ENCODE measurements at regions not wholly inside any gene's neighbourhood (a gene's known extent, or its start where the extent isn't known, plus 50 kb on each side); places are given as distances from the start of the nearest gene placed in this dataset.
"Not testable (repeated sequence)": the region's sequence is repeated elsewhere in the genome, so short reads cannot be mapped to it uniquely, and the experiment has no call there.

GRCh38 chr4:174401471-174402130 lies 117.9 kb downstream of the CEP44 start:
- Histone ChIP-seq H3T11ph (ENCODE audit: low read length) (no peak overlapping the region), H3K4me2 (ENCODE audit: insufficient read depth, insufficient read length, low read length) (no peak overlapping the region), H3K27ac (ENCODE audit: insufficient read length, low read depth, low read length) (no peak overlapping the region), H2BK20ac (ENCODE audit: low read depth, low read length, poor library complexity, severe bottlenecking) (no peak overlapping the region), H2AK5ac (ENCODE audit: insufficient read length, low read length) (no peak overlapping the region), H3K56ac (ENCODE audit: insufficient read length, low read depth, low read length) (no peak overlapping the region), H3K14ac (ENCODE audit: insufficient read depth, low read length) (no peak overlapping the region), H3K79me2 (ENCODE audit: insufficient read depth, low read length) (no peaks in the 10 kb centered on the region), H3K27me3 (ENCODE audit: insufficient read depth, low read length) (no peaks in the 10 kb centered on the region), H3K23ac (ENCODE audit: insufficient read length, low read depth, low read length) (no peak overlapping the region), H3K4ac (ENCODE audit: low read depth, low read length) (no peak overlapping the region), H4K20me1 (ENCODE audit: control insufficient read depth, insufficient read depth, insufficient read length) (no peaks in the 10 kb centered on the region), H2BK5ac (ENCODE audit: insufficient read length, low read length) (no peak overlapping the region), H3K9me3 (ENCODE audit: control insufficient read depth, low read depth, low read length) (no peaks in the 10 kb centered on the region), H4K91ac (ENCODE audit: insufficient read length, low read depth, low read length) (no peak overlapping the region), H3K18ac (ENCODE audit: insufficient read length, low read depth, low read length) (no peak overlapping the region), H3K4me1 (ENCODE audit: insufficient read depth, low read length) (peaks cover 3% of the 10 kb centered on the region; the same call in 1 of the 2 replicates), H2BK12ac (ENCODE audit: insufficient read length, low read depth, low read length) (no peak overlapping the region), H4K5ac (ENCODE audit: insufficient read length, low read depth, low read length) (no peak overlapping the region), H3K9ac (ENCODE audit: extremely low read depth, insufficient read length, low read length) (no peak overlapping the region), H4K8ac (replicated peaks; ENCODE audit: insufficient read length, low read depth, low read length) (no peak overlapping the region), H3K79me1 (ENCODE audit: insufficient read depth, low read depth, low read length, poor library complexity, severe bottlenecking) (no peaks in the 10 kb centered on the region), H2BK15ac (ENCODE audit: low read depth, low read length) (no peak overlapping the region), H2BK120ac (ENCODE audit: low read depth, low read length, poor library complexity, severe bottlenecking) (no peak overlapping the region), H3K23me2 (ENCODE audit: insufficient read length, low read depth, low read length, poor library complexity, severe bottlenecking) (no peaks in the 10 kb centered on the region), H2AFZ (ENCODE audit: low read length) (no peak overlapping the region)
- WGBS (ENCODE audit: extremely low coverage, insufficient read length, low lambda C conversion rate): no CpG with 5 or more reads among the region's 11 CpGs
- Mint-ChIP-seq H3K4me1 (peaks cover 44 to 53% of the 10 kb centered on the region in 2 experiments), H3K27ac (peak overlapping the region in 2 of 3 experiments; percentile 41 to 98; a peak in 2 of 7 replicates), H3K36me3 (ENCODE audit: insufficient read depth in 1 of 3, low read depth in 3 of 3) (no peaks in the 10 kb centered on the region), H3K27me3 (ENCODE audit: low read depth) (no peaks in the 10 kb centered on the region), H3K4me3 (no peak overlapping the region; a peak in 1 of 5 replicates), H3K9me3 (no peaks in the 10 kb centered on the region)
- no peak for TF ChIP-seq CTCF (conservative IDR thresholded peaks at IDR 0.05)
- DNase-seq: no peak

GRCh38 chr4:174400603-174401302 lies 117.0 kb downstream of the CEP44 start:
- not testable (repeated sequence) for H3K9me3 ChIP-seq (ENCODE audit: control insufficient read depth, low read depth, low read length); H2BK20ac ChIP-seq (ENCODE audit: low read depth, low read length, poor library complexity, severe bottlenecking); H3K23me2 ChIP-seq (ENCODE audit: insufficient read length, low read depth, low read length, poor library complexity, severe bottlenecking); H4K8ac ChIP-seq (replicated peaks; ENCODE audit: insufficient read length, low read depth, low read length); H3K9me3 Mint-ChIP-seq; H2BK15ac ChIP-seq (ENCODE audit: low read depth, low read length); H3K4me1 ChIP-seq (ENCODE audit: insufficient read depth, low read length); H3K79me1 ChIP-seq (ENCODE audit: insufficient read depth, low read depth, low read length, poor library complexity, severe bottlenecking); H2AK5ac ChIP-seq (ENCODE audit: insufficient read length, low read length); H3K4ac ChIP-seq (ENCODE audit: low read depth, low read length); H3K27me3 Mint-ChIP-seq (ENCODE audit: low read depth); H2AFZ ChIP-seq (ENCODE audit: low read length); H3K36me3 Mint-ChIP-seq (ENCODE audit: insufficient read depth in 1 of 3, low read depth in 3 of 3); H3K18ac ChIP-seq (ENCODE audit: insufficient read length, low read depth, low read length); H3T11ph ChIP-seq (ENCODE audit: low read length); H4K5ac ChIP-seq (ENCODE audit: insufficient read length, low read depth, low read length); H4K20me1 ChIP-seq (ENCODE audit: control insufficient read depth, insufficient read depth, insufficient read length); H3K4me2 ChIP-seq (ENCODE audit: insufficient read depth, insufficient read length, low read length); H3K79me2 ChIP-seq (ENCODE audit: insufficient read depth, low read length); H3K14ac ChIP-seq (ENCODE audit: insufficient read depth, low read length); H4K91ac ChIP-seq (ENCODE audit: insufficient read length, low read depth, low read length); H3K27me3 ChIP-seq (ENCODE audit: insufficient read depth, low read length); H2BK5ac ChIP-seq (ENCODE audit: insufficient read length, low read length); H2BK120ac ChIP-seq (ENCODE audit: low read depth, low read length, poor library complexity, severe bottlenecking); H3K23ac ChIP-seq (ENCODE audit: insufficient read length, low read depth, low read length); H3K9ac ChIP-seq (ENCODE audit: extremely low read depth, insufficient read length, low read length); H3K56ac ChIP-seq (ENCODE audit: insufficient read length, low read depth, low read length); H3K27ac ChIP-seq (ENCODE audit: insufficient read length, low read depth, low read length); H2BK12ac ChIP-seq (ENCODE audit: insufficient read length, low read depth, low read length)
- H3K27ac Mint-ChIP-seq: peak overlapping the region; percentile 72 to 98 (median 72); a peak in 6 of 7 replicates
- peaks cover 44 to 53% of the 10 kb centered on the region in 2 experiments for H3K4me1 Mint-ChIP-seq
- peak overlapping the region in 1 of 2 experiments; percentile 42; a peak in 3 of 5 replicates for H3K4me3 Mint-ChIP-seq
- WGBS (ENCODE audit: extremely low coverage, insufficient read length, low lambda C conversion rate): no CpG with 5 or more reads among the region's 8 CpGs
- DNase-seq: peak; percentile 64

All from H9 (cell line).